ENCODE measurements at regions not wholly inside any gene's neighbourhood (a gene's known extent, or its start where the extent isn't known, plus 50 kb on each side); places are given as distances from the start of the nearest gene placed in this dataset.

DNA sequence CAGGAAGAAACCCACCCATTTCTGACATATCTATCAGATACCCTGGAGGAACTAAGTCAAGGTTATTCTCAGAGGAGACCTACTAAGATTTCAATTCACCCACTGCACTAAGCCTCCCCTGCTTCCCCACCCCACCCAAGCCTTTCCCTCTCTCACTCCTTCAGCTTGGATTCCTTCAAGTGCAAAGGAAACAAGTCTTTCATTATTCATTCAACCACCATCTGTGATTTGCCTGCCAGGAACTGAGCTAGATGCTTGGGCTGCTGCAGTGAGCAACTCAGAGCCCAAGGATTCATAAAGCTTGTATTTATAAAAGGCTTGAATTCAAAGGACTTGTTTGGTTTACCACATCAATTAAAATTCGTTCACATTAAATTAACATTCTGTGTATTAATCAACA, 161.3 kb downstream of the GXYLT1 start:
- TF ChIP-seq POLR2A (IDR thresholded peaks at IDR 0.05) (no peak), EP300 (IDR thresholded peaks at IDR 0.05) (no peak)
- TF ChIP-seq, protein P1, sequence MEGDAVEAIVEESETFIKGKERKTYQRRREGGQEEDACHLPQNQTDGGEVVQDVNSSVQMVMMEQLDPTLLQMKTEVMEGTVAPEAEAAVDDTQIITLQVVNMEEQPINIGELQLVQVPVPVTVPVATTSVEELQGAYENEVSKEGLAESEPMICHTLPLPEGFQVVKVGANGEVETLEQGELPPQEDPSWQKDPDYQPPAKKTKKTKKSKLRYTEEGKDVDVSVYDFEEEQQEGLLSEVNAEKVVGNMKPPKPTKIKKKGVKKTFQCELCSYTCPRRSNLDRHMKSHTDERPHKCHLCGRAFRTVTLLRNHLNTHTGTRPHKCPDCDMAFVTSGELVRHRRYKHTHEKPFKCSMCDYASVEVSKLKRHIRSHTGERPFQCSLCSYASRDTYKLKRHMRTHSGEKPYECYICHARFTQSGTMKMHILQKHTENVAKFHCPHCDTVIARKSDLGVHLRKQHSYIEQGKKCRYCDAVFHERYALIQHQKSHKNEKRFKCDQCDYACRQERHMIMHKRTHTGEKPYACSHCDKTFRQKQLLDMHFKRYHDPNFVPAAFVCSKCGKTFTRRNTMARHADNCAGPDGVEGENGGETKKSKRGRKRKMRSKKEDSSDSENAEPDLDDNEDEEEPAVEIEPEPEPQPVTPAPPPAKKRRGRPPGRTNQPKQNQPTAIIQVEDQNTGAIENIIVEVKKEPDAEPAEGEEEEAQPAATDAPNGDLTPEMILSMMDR (IDR thresholded peaks at IDR 0.05) = no peak
